Endothelial cell of umbilical vein (primary cell): ENCODE measurements at regions not wholly inside any gene's neighbourhood (a gene's known extent, or its start where the extent isn't known, plus 50 kb on each side); places are given as distances from the start of the nearest gene placed in this dataset.

Experiments
- BruUV-seq: library from RNA; stranded (reverse); fragments of 400-500 nt; replicated peaks from 2 replicates; lab custom pipeline; 2021; lab: Mats Ljungman, UMichigan
- CTCF ChIA-PET: fragments of 300-600, 350-600 bp; sonication (Branson Sonifier 250); formaldehyde crosslinking; loops from one replicate; lab custom pipeline; 2021; ENCODE audit warnings: antibody characterized with exemption, inconsistent platforms; lab: Charles Lee
- POLR2A ChIA-PET: fragments of 300-600, 350-600 bp; sonication (Branson Sonifier 250); formaldehyde crosslinking; loops from one replicate; lab custom pipeline; 2021; ENCODE audit warnings: antibody characterized with exemption, inconsistent platforms; lab: Charles Lee
- DNase-seq: peaks from one replicate; pipeline ENCODE4 v3.0.0-alpha.2; 2011; ENCODE audit warnings: low read depth, low spot score
- FAIRE-seq: peaks from 2 replicates; lab custom pipeline; 2011; peaks lifted over from hg19 to GRCh38; lab: Jason Lieb, UNC
- H2AFZ ChIP-seq: 2 replicates; pipeline ENCODE4 v1.6.0; 2012; ENCODE audit warnings: low read depth, low read length, control low read depth, inconsistent platforms
- H3K27ac ChIP-seq: 2 replicates; pipeline ENCODE4 v1.5.1; 2011; ENCODE audit warnings: low read depth, mild to moderate bottlenecking, control low read depth, low read length, moderate library complexity; ENCODE audit not compliant: insufficient read depth
- H3K27me3 ChIP-seq, 2 experiments: 2 replicates each; pipeline versions ENCODE4 v1.6.0 to v1.6.1; 2011; ENCODE audit warnings: low read length in 2 of 2, mixed read lengths in 1 of 2; ENCODE audit not compliant: control insufficient read depth in 2 of 2, insufficient read depth in 2 of 2
- H3K36me3 ChIP-seq, 2 experiments: 2 replicates in 1 of 2; 3 replicates in 1 of 2; pipeline ENCODE4 v1.5.1; 2011; ENCODE audit warnings: low read length in 2 of 2, mild to moderate bottlenecking in 1 of 2, moderate library complexity in 1 of 2; ENCODE audit not compliant: control insufficient read depth in 2 of 2, insufficient read depth in 2 of 2; ENCODE audit errors: extremely low read depth in 1 of 2
- H3K4me1 ChIP-seq: 3 replicates; pipeline ENCODE4 v1.5.1; 2011; ENCODE audit warnings: mild to moderate bottlenecking, low read length; ENCODE audit not compliant: control insufficient read depth, insufficient read depth; ENCODE audit errors: extremely low read depth
- H3K4me2 ChIP-seq: 2 replicates; pipeline ENCODE4 v1.6.1; 2011; ENCODE audit warnings: low read length, control low read depth, mixed read lengths; ENCODE audit not compliant: insufficient read depth
- H3K4me3 ChIP-seq, 3 experiments: fragments of 200-600 bp in 1 of 3; sonication (generic), shearing (Covaris generic) in 1 of 3; replicated peaks in 1 of 3; 2 replicates each; pipeline ENCODE4 v1.5.1; 2011 to 2016; ENCODE audit warnings: control low read depth in 3 of 3, low read length in 3 of 3, mild to moderate bottlenecking in 2 of 3, inconsistent platforms in 1 of 3, low read depth in 1 of 3, moderate library complexity in 1 of 3; ENCODE audit not compliant: insufficient read depth in 1 of 3
- H3K79me2 ChIP-seq: 2 replicates; pipeline ENCODE4 v1.6.0; 2012; ENCODE audit warnings: low read length, inconsistent platforms; ENCODE audit not compliant: control insufficient read depth, insufficient read depth
- H3K9ac ChIP-seq: replicated peaks from 2 replicates; pipeline ENCODE3; 2011; ENCODE audit warnings: low read length, control low read depth; ENCODE audit not compliant: insufficient read depth; ENCODE audit errors: extremely low read depth
- H3K9me1 ChIP-seq: replicated peaks from 3 replicates; pipeline ENCODE4 v1.6.0; 2011; ENCODE audit warnings: mild to moderate bottlenecking, low read length; ENCODE audit not compliant: control insufficient read depth, insufficient read depth; ENCODE audit errors: extremely low read depth
- H3K9me3 ChIP-seq: replicated peaks from 2 replicates; pipeline ENCODE4 v1.5.1; 2012; ENCODE audit warnings: low read length, inconsistent platforms; ENCODE audit not compliant: control insufficient read depth, insufficient read depth
- H4K20me1 ChIP-seq: replicated peaks from 2 replicates; pipeline ENCODE3; 2011; ENCODE audit warnings: mild to moderate bottlenecking, low read length; ENCODE audit not compliant: control insufficient read depth, insufficient read depth; ENCODE audit errors: extremely low read depth
- EZH2 ChIP-seq: IDR thresholded peaks from 2 replicates; pipeline ENCODE4 v1.6.1; 2012; ENCODE audit warnings: borderline replicate concordance, low read depth, mild to moderate bottlenecking, moderate library complexity, low read length, inconsistent platforms; ENCODE audit not compliant: severe bottlenecking
- FOS ChIP-seq: IDR thresholded peaks from 2 replicates; pipeline ENCODE4 v1.6.1; 2011; ENCODE audit warnings: mild to moderate bottlenecking, low read length, moderate library complexity, borderline replicate concordance; ENCODE audit not compliant: insufficient read depth
- GATA2 ChIP-seq: IDR thresholded peaks from 2 replicates; pipeline ENCODE4 v1.7.0; 2011; ENCODE audit warnings: low read depth, mild to moderate bottlenecking, moderate library complexity, mixed read lengths, low read length; ENCODE audit not compliant: insufficient read length, insufficient read depth
- JUN ChIP-seq: IDR thresholded peaks from 2 replicates; pipeline ENCODE4 v1.6.1; 2011; ENCODE audit warnings: borderline replicate concordance, low read depth; ENCODE audit not compliant: insufficient read length, insufficient read depth
- MYC ChIP-seq: IDR thresholded peaks from one replicate; pipeline ENCODE4 v1.6.1; 2011; ENCODE audit warnings: mild to moderate bottlenecking, low read depth, low read length
- POLR2A ChIP-seq: IDR thresholded peaks from 2 replicates; pipeline ENCODE4 v1.6.1; 2012; ENCODE audit warnings: low read depth, mild to moderate bottlenecking, control low read depth, low read length
- POLR2AphosphoS5 ChIP-seq: IDR thresholded peaks from 2 replicates; pipeline ENCODE4 v1.6.1; 2012; ENCODE audit warnings: low read depth, mild to moderate bottlenecking, control low read depth, low read length, moderate library complexity; ENCODE audit not compliant: insufficient read depth
- dilution Hi-C: fragments of 300-500 bp; cut with MboI; formaldehyde crosslinking; loops from one replicate; pipeline ENCODE4 v1.15.0; 2019; ENCODE audit warnings: low sequenced_read_pairs; ENCODE audit not compliant: extremely low pct_ligation_motif_present
- intact Hi-C: fragments of 100-400 bp; cut with micrococcal nuclease; formaldehyde crosslinking; loops from one replicate; pipeline ENCODE4 v1.10.0; 2022
- TF ChIP-seq, protein P1 (sequence below): IDR thresholded peaks from 2 replicates; pipeline ENCODE4 v1.6.1; 2011; ENCODE audit not compliant: insufficient read depth, insufficient read length
- TF ChIP-seq, protein P2 (sequence below), 2 donors: IDR thresholded peaks; 1 replicate in 1 of 2; 2 replicates in 1 of 2; pipeline ENCODE4 v1.5.1; 2011; ENCODE audit warnings: low read length in 2 of 2, mild to moderate bottlenecking in 2 of 2, moderate library complexity in 2 of 2, control low read depth in 1 of 2, inconsistent platforms in 1 of 2, low read depth in 1 of 2; ENCODE audit not compliant: insufficient read depth in 1 of 2; ENCODE audit errors: extremely low read depth in 1 of 2

DNA sequence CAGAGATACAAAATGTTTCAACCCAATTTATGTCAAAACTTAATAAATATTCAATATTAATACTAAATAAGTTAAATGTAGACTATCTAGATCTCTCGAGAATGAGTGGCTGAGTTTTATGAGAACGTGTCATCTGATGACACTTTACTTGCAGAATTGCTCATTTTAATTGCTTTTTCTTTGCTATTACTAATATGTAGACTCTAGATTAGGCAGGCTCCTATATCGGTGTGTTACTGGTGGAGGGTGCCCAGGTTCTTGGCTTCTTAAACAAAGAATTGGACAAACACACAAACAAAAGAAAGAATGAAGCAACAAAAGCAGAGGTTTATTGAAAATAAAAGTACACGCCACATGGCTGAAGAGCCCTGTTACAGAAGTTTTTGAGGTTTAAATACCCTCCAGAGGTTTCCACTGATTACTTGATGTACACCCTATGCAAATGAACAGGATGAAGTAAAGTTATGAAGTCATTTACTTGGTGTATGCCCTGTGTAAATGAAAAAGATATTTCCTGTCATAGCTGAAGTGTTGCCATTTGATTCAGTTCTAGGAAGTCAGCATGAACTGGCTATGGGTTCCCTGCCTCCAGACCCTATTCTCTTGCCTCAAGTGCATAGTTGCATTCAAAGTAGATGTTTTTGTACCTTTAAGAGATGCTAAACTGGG, 122.9 kb upstream of the ITGA4 start:
- no TSS peak for BruUV-seq
- no peak for TF ChIP-seq POLR2AphosphoS5
- TF ChIP-seq FOS: no peak
- TF ChIP-seq MYC: no peak
- no peak for TF ChIP-seq EZH2
- TF ChIP-seq, protein P1, sequence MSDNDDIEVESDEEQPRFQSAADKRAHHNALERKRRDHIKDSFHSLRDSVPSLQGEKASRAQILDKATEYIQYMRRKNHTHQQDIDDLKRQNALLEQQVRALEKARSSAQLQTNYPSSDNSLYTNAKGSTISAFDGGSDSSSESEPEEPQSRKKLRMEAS: no peak
- TF ChIP-seq POLR2A: no peak
- no peak for TF ChIP-seq GATA2
- TF ChIP-seq, protein P2, sequence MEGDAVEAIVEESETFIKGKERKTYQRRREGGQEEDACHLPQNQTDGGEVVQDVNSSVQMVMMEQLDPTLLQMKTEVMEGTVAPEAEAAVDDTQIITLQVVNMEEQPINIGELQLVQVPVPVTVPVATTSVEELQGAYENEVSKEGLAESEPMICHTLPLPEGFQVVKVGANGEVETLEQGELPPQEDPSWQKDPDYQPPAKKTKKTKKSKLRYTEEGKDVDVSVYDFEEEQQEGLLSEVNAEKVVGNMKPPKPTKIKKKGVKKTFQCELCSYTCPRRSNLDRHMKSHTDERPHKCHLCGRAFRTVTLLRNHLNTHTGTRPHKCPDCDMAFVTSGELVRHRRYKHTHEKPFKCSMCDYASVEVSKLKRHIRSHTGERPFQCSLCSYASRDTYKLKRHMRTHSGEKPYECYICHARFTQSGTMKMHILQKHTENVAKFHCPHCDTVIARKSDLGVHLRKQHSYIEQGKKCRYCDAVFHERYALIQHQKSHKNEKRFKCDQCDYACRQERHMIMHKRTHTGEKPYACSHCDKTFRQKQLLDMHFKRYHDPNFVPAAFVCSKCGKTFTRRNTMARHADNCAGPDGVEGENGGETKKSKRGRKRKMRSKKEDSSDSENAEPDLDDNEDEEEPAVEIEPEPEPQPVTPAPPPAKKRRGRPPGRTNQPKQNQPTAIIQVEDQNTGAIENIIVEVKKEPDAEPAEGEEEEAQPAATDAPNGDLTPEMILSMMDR (IDR thresholded peaks at IDR 0.05; ENCODE audit: extremely low read depth in 1 of 2, insufficient read depth in 1 of 2, low read depth in 1 of 2, low read length in 2 of 2): no peak
- TF ChIP-seq JUN: no peak
- Histone ChIP-seq H4K20me1 (no peaks in the 10 kb centered on the region), H3K9me3 (no peaks in the 10 kb centered on the region), H3K4me2 (no peak overlapping the region), H3K9me1 (no peaks in the 10 kb centered on the region), H3K79me2 (no peaks in the 10 kb centered on the region), H3K4me1 (no peaks in the 10 kb centered on the region), H3K4me3 (no peak overlapping the region), H3K9ac (no peak overlapping the region), H2AFZ (no peak overlapping the region), H3K36me3 (no peaks in the 10 kb centered on the region), H3K27me3 (no peaks in the 10 kb centered on the region), H3K27ac (no peak overlapping the region)
- FAIRE-seq (no peak), DNase-seq (no peak)
- intact Hi-C loops: no loop called here
- dilution Hi-C loops: no loop called here
- ChIA-PET CTCF (no interaction called here), POLR2A (no interaction called here)
